Gastroesophageal sphincter (tissue), 4 donors: ENCODE measurements at regions not wholly inside any gene's neighbourhood (a gene's known extent, or its start where the extent isn't known, plus 50 kb on each side); places are given as distances from the start of the nearest gene placed in this dataset.

Experiments
- ATAC-seq: fragments of 150-250 bp; one replicate; pipeline ENCODE4 v1.9.1; 2016; ENCODE audit warnings: mild to moderate bottlenecking, moderate library complexity
- H3K27ac ChIP-seq, 4 donors: fragments of 200-600 bp; sonication (generic) in 3 of 4; 1 replicate in 3 of 4; 2 replicates in 1 of 4; pipeline ENCODE4 v1.5.1; 2016 to 2019
- H3K27me3 ChIP-seq: fragments of 200-600 bp; sonication (generic); one replicate; pipeline ENCODE4 v1.5.1; 2019
- H3K36me3 ChIP-seq, 2 donors: fragments of 200-600 bp; sonication (generic); one replicate each; pipeline ENCODE4 v1.5.1; 2019; ENCODE audit warnings: control low read depth in 1 of 2
- H3K4me1 ChIP-seq, 3 donors: fragments of 200-600 bp; sonication (generic); 1 replicate in 2 of 3; 2 replicates in 1 of 3; pipeline ENCODE4 v1.5.1; 2016 to 2019; ENCODE audit warnings: control low read depth in 2 of 3
- H3K4me3 ChIP-seq, 2 donors: fragments of 200-600 bp; sonication (generic); one replicate each; pipeline ENCODE4 v1.5.1; 2019; ENCODE audit warnings: mild to moderate bottlenecking in 1 of 2, moderate library complexity in 1 of 2
- H3K9me3 ChIP-seq, 3 donors: fragments of 200-600 bp; sonication (generic); one replicate each; pipeline ENCODE4 v1.5.1; 2017 to 2019; ENCODE audit warnings: control low read depth in 2 of 3
- EP300 ChIP-seq: sonication (generic); formaldehyde crosslinking; IDR thresholded peaks from one replicate; pipeline ENCODE4 v1.6.1; 2017; ENCODE audit warnings: antibody characterized with exemption, mild to moderate bottlenecking
- POLR2A ChIP-seq, 2 donors: fragments of 450-650 bp; IDR thresholded peaks; one replicate each; pipeline ENCODE4 v1.6.1; 2017; ENCODE audit warnings: antibody characterized with exemption in 2 of 2, mild to moderate bottlenecking in 2 of 2, moderate library complexity in 1 of 2
- POLR2AphosphoS5 ChIP-seq: sonication (generic); formaldehyde crosslinking; IDR thresholded peaks from one replicate; pipeline ENCODE4 v1.6.1; 2017; ENCODE audit warnings: antibody characterized with exemption
- WGBS, 2 donors: methylation state at CpG; one replicate each; pipeline ENCODE4 v1.1.5; 2018; ENCODE audit warnings: low coverage in 1 of 2; 5-methylcytosine and 5-hydroxymethylcytosine counted together
- TF ChIP-seq, protein P1 (sequence below), 4 experiments: fragments of 200-600 bp in 2 of 4; fragments of 450-650 bp in 2 of 4; sonication (generic) in 1 of 4; IDR thresholded peaks; one replicate each; pipeline ENCODE4 v1.5.1; 2017 to 2019; ENCODE audit warnings: antibody characterized with exemption in 4 of 4, mild to moderate bottlenecking in 2 of 4, moderate library complexity in 2 of 4

DNA sequence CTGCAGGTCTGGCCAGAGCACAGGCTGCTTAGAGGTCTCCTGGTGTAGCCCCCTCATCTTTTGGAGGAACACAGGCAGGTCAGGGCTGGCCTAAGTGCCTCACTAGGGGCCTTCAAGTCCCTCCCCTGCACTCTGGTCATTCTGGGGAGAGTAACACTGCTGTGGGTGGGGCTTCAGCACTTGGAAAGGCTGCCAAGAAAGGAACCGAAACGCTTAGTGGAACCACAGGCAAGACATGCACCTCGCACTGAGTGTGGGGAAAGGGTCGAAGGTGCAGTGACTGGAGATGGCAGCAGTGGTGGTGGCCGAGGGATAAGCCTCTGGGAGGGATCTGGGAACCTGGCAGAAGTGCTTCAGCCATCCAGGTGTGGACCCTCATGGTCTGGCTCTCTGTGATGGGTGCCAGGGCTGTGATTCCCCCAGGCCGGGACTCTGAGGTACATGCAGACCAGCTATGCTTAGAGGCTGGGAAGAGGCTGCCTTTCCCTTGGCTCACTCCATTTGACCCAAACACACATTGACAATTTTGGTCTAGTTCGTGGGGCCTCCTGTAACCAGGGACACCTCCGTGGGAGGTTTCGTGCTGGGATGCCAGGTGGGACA is 182.9 kb upstream of the CSF3R start:
- Histone ChIP-seq H3K4me3 (no peak overlapping the region), H3K4me1 (no peaks in the 10 kb centered on the region), H3K36me3 (no peaks in the 10 kb centered on the region), H3K27ac (no peak overlapping the region), H3K9me3 (no peaks in the 10 kb centered on the region), H3K27me3 (peaks cover 57% of the 10 kb centered on the region)
- WGBS, 2 donors: 80% methylated on average over 1 of the region's 9 CpGs; no CpG with 5 or more reads in 1 of the 2 donors
- no peak for TF ChIP-seq POLR2A (IDR thresholded peaks at IDR 0.05)
- no peak for ATAC-seq

- Histone ChIP-seq H3K4me1 (no peaks in the 10 kb centered on the region), H3K4me3 (no peak overlapping the region), H3K27ac (no peak overlapping the region), H3K36me3 (no peaks in the 10 kb centered on the region), H3K27me3 (peaks cover 55% of the 10 kb centered on the region), H3K9me3 (no peaks in the 10 kb centered on the region)
- TF ChIP-seq POLR2AphosphoS5 (no peak), POLR2A (IDR thresholded peaks at IDR 0.05) (no peak), EP300 (no peak)
- TF ChIP-seq, protein P1, sequence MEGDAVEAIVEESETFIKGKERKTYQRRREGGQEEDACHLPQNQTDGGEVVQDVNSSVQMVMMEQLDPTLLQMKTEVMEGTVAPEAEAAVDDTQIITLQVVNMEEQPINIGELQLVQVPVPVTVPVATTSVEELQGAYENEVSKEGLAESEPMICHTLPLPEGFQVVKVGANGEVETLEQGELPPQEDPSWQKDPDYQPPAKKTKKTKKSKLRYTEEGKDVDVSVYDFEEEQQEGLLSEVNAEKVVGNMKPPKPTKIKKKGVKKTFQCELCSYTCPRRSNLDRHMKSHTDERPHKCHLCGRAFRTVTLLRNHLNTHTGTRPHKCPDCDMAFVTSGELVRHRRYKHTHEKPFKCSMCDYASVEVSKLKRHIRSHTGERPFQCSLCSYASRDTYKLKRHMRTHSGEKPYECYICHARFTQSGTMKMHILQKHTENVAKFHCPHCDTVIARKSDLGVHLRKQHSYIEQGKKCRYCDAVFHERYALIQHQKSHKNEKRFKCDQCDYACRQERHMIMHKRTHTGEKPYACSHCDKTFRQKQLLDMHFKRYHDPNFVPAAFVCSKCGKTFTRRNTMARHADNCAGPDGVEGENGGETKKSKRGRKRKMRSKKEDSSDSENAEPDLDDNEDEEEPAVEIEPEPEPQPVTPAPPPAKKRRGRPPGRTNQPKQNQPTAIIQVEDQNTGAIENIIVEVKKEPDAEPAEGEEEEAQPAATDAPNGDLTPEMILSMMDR (IDR thresholded peaks at IDR 0.05): no peak
- 75 to 90% methylated on average over 3 to 5 of the region's 11 CpGs for WGBS, 2 donors
- ATAC-seq: no peak
Observed at GRCh38 chr1:36664571-36665287, 182.0 kb upstream of the CSF3R start.

- no peaks in the 10 kb centered on the region for H3K36me3 ChIP-seq
- no peaks in the 10 kb centered on the region for H3K4me1 ChIP-seq
- no peak overlapping the region for H3K27ac ChIP-seq
- H3K9me3 ChIP-seq: no peaks in the 10 kb centered on the region
- ATAC-seq: no peak
- 86 to 96% methylated on average over 4 to 6 of the region's 6 CpGs for WGBS, 2 donors
- H3K27me3 ChIP-seq: peaks cover 54% of the 10 kb centered on the region
- H3K4me3 ChIP-seq: no peak overlapping the region
- TF ChIP-seq EP300: no peak
- TF ChIP-seq, protein P1 (IDR thresholded peaks at IDR 0.05): no peak
- TF ChIP-seq POLR2A (IDR thresholded peaks at IDR 0.05): no peak
- TF ChIP-seq POLR2AphosphoS5: no peak
Observed at GRCh38 chr1:36663772-36664430, 181.2 kb upstream of the CSF3R start.

DNA sequence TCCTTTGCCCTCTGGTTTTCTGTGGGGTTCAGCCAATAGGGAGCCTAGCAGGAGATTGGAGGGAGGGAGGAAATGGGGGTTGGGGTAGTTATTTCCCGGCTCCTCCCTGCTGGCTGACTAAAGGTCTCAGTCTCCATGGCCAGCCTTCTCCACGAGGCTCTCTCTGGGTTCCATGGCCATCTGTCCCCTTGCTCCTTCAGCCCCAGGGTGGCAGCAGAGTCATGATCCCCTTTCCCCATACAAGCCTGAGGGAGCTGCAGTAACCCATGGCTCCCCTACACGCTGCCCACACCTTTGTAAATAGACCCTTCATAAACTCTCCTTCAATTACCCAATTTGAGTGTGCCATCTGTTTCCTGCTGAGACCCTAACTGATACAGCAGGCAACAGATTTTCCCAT is 176.1 kb upstream of the CSF3R start:
- WGBS, 2 donors: 55 to 63% methylated on average over 1 to 2 of the region's 3 CpGs
- TF ChIP-seq EP300 (no peak), POLR2A (IDR thresholded peaks at IDR 0.05) (no peak), POLR2AphosphoS5 (no peak)
- TF ChIP-seq, protein P1 (IDR thresholded peaks at IDR 0.05): no peak
- no peak for ATAC-seq
- H3K9me3 ChIP-seq: no peaks in the 10 kb centered on the region
- H3K36me3 ChIP-seq: no peaks in the 10 kb centered on the region
- no peak overlapping the region for H3K27ac ChIP-seq
- no peaks in the 10 kb centered on the region for H3K4me1 ChIP-seq
- H3K27me3 ChIP-seq: peaks cover 67% of the 10 kb centered on the region
- H3K4me3 ChIP-seq: no peak overlapping the region

DNA sequence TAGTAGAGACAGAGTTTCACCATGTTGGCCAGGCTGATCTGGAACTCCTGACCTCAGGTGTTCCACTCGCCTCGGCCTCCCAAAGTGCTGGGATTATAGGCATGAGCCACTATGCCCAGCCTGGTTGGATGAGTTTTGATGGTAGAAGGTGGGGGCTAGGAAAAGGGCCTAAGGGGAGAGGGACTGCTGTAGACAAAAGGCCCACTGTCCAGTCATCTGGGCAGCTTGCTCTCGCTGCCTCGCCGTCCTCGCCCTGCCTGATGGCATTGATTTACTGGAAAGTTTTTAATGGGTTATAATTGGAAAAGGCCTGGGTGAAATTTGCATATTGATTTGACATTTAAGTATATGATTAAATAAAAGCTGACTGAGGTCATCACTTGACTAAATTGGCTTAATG is 175.1 kb upstream of the CSF3R start:
- ATAC-seq: no peak

More for the DNA sequence above, 175.1 kb upstream of the CSF3R start:
- Histone ChIP-seq H3K27me3 (peaks cover 68% of the 10 kb centered on the region), H3K9me3 (no peaks in the 10 kb centered on the region), H3K4me3 (no peak overlapping the region), H3K4me1 (no peaks in the 10 kb centered on the region), H3K27ac (no peak overlapping the region), H3K36me3 (no peaks in the 10 kb centered on the region)
- TF ChIP-seq POLR2A (IDR thresholded peaks at IDR 0.05) (no peak), POLR2AphosphoS5 (no peak), EP300 (no peak)
- TF ChIP-seq, protein P1 (IDR thresholded peaks at IDR 0.05): no peak
- WGBS, 2 donors: 83 to 84% methylated on average over 4 of the region's 6 CpGs
